ENCODE measurements at regions not wholly inside any gene's neighbourhood (a gene's known extent, or its start where the extent isn't known, plus 50 kb on each side); places are given as distances from the start of the nearest gene placed in this dataset.
"Not testable (repeated sequence)": the region's sequence is repeated elsewhere in the genome, so short reads cannot be mapped to it uniquely, and the experiment has no call there.

- Histone ChIP-seq H3K36me3 (replicated peaks; ENCODE audit: insufficient read depth, low read length) (no peaks in the 10 kb centered on the region), H3K9me2 (replicated peaks; ENCODE audit: insufficient read depth, low read length) (no peaks in the 10 kb centered on the region), H3K9me3 (replicated peaks; ENCODE audit: insufficient read depth, low read length) (no peaks in the 10 kb centered on the region), H3K27me3 (replicated peaks; ENCODE audit: insufficient read depth, low read length) (no peaks in the 10 kb centered on the region), H4K20me1 (ENCODE audit: insufficient read depth, low read length) (no peaks in the 10 kb centered on the region), H3K79me2 (ENCODE audit: low read length) (no peaks in the 10 kb centered on the region), H3K9ac (ENCODE audit: low read length) (peak overlapping the region; percentile 8; the same call in 1 of the 2 replicates), H3K4me2 (ENCODE audit: low read depth, low read length) (peak overlapping the region; percentile 58), H3K4me3 (ENCODE audit: low read length) (peak overlapping the region; percentile 3; the same call in 1 of the 2 replicates), H3F3A (ENCODE audit: insufficient read depth, low read length) (peaks cover 19% of the 10 kb centered on the region), H3K27ac (ENCODE audit: low read length) (peak overlapping the region; percentile 61; the same call in 1 of the 2 replicates), H2AFZ (ENCODE audit: low read length) (peak overlapping the region; percentile 12; the same call in 1 of the 2 replicates), H3K4me1 (ENCODE audit: low read length) (peaks cover 51% of the 10 kb centered on the region)
- no peak for TF ChIP-seq CTCF (IDR thresholded peaks at IDR 0.05; ENCODE audit: low read length)
- no peak for TF ChIP-seq EZH2 (optimal IDR thresholded peaks at IDR 0.05; ENCODE audit: low read depth, low read length)
- DNase-seq: peak; percentile 85
Observed at GRCh38 chr1:187038784-187039183, 210.0 kb downstream of the PLA2G4A start.

GRCh38 chr1:187041104-187041503 lies 212.4 kb downstream of the PLA2G4A start:
- Histone ChIP-seq H4K20me1 (ENCODE audit: insufficient read depth, low read length) (no peaks in the 10 kb centered on the region), H3K9me3 (replicated peaks; ENCODE audit: insufficient read depth, low read length) (no peaks in the 10 kb centered on the region), H3K9me2 (replicated peaks; ENCODE audit: insufficient read depth, low read length) (no peaks in the 10 kb centered on the region), H3F3A (ENCODE audit: insufficient read depth, low read length) (peaks cover 19% of the 10 kb centered on the region), H3K79me2 (ENCODE audit: low read length) (no peaks in the 10 kb centered on the region), H3K4me1 (ENCODE audit: low read length) (peaks cover 42% of the 10 kb centered on the region), H3K4me3 (ENCODE audit: low read length) (no peak overlapping the region), H3K27ac (ENCODE audit: low read length) (no peak overlapping the region), H3K36me3 (replicated peaks; ENCODE audit: insufficient read depth, low read length) (no peaks in the 10 kb centered on the region), H2AFZ (ENCODE audit: low read length) (no peak overlapping the region), H3K4me2 (ENCODE audit: low read depth, low read length) (no peak overlapping the region), H3K9ac (ENCODE audit: low read length) (no peak overlapping the region), H3K27me3 (replicated peaks; ENCODE audit: insufficient read depth, low read length) (no peaks in the 10 kb centered on the region)
- TF ChIP-seq EZH2phosphoT487 (IDR thresholded peaks at IDR 0.05; ENCODE audit: low read length) (no peak), CTCF (IDR thresholded peaks at IDR 0.05; ENCODE audit: low read length) (no peak), EZH2 (optimal IDR thresholded peaks at IDR 0.05; ENCODE audit: low read depth, low read length) (no peak)
- DNase-seq: no peak

GRCh38 chr1:187042538-187042937 lies 213.8 kb downstream of the PLA2G4A start:
- no peaks in the 10 kb centered on the region for H3K27me3 ChIP-seq (replicated peaks; ENCODE audit: insufficient read depth, low read length)
- no peaks in the 10 kb centered on the region for H3K9me3 ChIP-seq (replicated peaks; ENCODE audit: insufficient read depth, low read length)
- no peaks in the 10 kb centered on the region for H3K79me2 ChIP-seq (ENCODE audit: low read length)
- H3K9me2 ChIP-seq (replicated peaks; ENCODE audit: insufficient read depth, low read length): no peaks in the 10 kb centered on the region
- peaks cover 37% of the 10 kb centered on the region for H3K4me1 ChIP-seq (ENCODE audit: low read length)
- H3K27ac ChIP-seq (ENCODE audit: low read length): peak overlapping the region; percentile 12; the same call in 1 of the 2 replicates
- TF ChIP-seq EZH2 (optimal IDR thresholded peaks at IDR 0.05; ENCODE audit: low read depth, low read length): no peak
- peak; percentile 55 for TF ChIP-seq CTCF (IDR thresholded peaks at IDR 0.05; ENCODE audit: low read length)
- TF ChIP-seq EZH2phosphoT487 (IDR thresholded peaks at IDR 0.05; ENCODE audit: low read length): no peak
- no peak overlapping the region for H3K9ac ChIP-seq (ENCODE audit: low read length)
- H2AFZ ChIP-seq (ENCODE audit: low read length): no peak overlapping the region; the same call in 1 of the 2 replicates
- H3F3A ChIP-seq (ENCODE audit: insufficient read depth, low read length): peaks cover 19% of the 10 kb centered on the region
- peak; percentile 84 for DNase-seq
- peak overlapping the region; percentile 37 for H3K4me2 ChIP-seq (ENCODE audit: low read depth, low read length)
- no peak overlapping the region for H3K4me3 ChIP-seq (ENCODE audit: low read length)
- no peaks in the 10 kb centered on the region for H4K20me1 ChIP-seq (ENCODE audit: insufficient read depth, low read length)
- no peaks in the 10 kb centered on the region for H3K36me3 ChIP-seq (replicated peaks; ENCODE audit: insufficient read depth, low read length)

- not testable (repeated sequence) for H3K9me3 ChIP-seq (replicated peaks; ENCODE audit: insufficient read depth, low read length); H3K36me3 ChIP-seq (replicated peaks; ENCODE audit: insufficient read depth, low read length); H3K9ac ChIP-seq (ENCODE audit: low read length); H3K9me2 ChIP-seq (replicated peaks; ENCODE audit: insufficient read depth, low read length); H3K27me3 ChIP-seq (replicated peaks; ENCODE audit: insufficient read depth, low read length); H3K79me2 ChIP-seq (ENCODE audit: low read length); DNase-seq; H4K20me1 ChIP-seq (ENCODE audit: insufficient read depth, low read length); H3K4me2 ChIP-seq (ENCODE audit: low read depth, low read length); H3K4me3 ChIP-seq (ENCODE audit: low read length); H2AFZ ChIP-seq (ENCODE audit: low read length); H3K27ac ChIP-seq (ENCODE audit: low read length)
- Histone ChIP-seq H3K4me1 (ENCODE audit: low read length) (peaks cover 28% of the 10 kb centered on the region), H3F3A (ENCODE audit: insufficient read depth, low read length) (peaks cover 13% of the 10 kb centered on the region)
Observed at GRCh38 chr1:187043433-187043832, 214.7 kb downstream of the PLA2G4A start.

Measured in MM.1S (cell line).